Effector memory CD8-positive, alpha-beta T cell (primary cell): ENCODE measurements at regions not wholly inside any gene's neighbourhood (a gene's known extent, or its start where the extent isn't known, plus 50 kb on each side); places are given as distances from the start of the nearest gene placed in this dataset.
"Not testable (repeated sequence)": the region's sequence is repeated elsewhere in the genome, so short reads cannot be mapped to it uniquely, and the experiment has no call there.

Experiments used
- ATAC-seq: fragments of 150-1000 bp; cut with Tn5 transposase; replicated peaks from 2 replicates; pipeline ENCODE4 v1.10.0; 2021; ENCODE audit warnings: mild to moderate bottlenecking, moderate library complexity
- DNase-seq, 3 experiments: peaks; one replicate each; pipeline ENCODE4 v3.0.0; 2021
- H3K27ac Mint-ChIP-seq, 2 donors: one replicate each; pipeline ENCODE4 v1.8.0; 2022; ENCODE audit warnings: mild to moderate bottlenecking in 2 of 2, mixed read lengths in 2 of 2, moderate library complexity in 2 of 2
- H3K27me3 Mint-ChIP-seq, 2 donors: one replicate each; pipeline ENCODE4 v1.8.0; 2022; ENCODE audit warnings: mixed read lengths in 2 of 2
- H3K36me3 Mint-ChIP-seq: one replicate; pipeline ENCODE4 v1.8.0; 2022; ENCODE audit warnings: mild to moderate bottlenecking, moderate library complexity, mixed read lengths; ENCODE audit not compliant: insufficient read depth
- H3K4me1 Mint-ChIP-seq, 2 donors: one replicate each; pipeline ENCODE4 v1.8.0; 2022; ENCODE audit warnings: low read depth in 2 of 2, mixed read lengths in 2 of 2
- H3K4me3 Mint-ChIP-seq, 2 donors: one replicate each; pipeline ENCODE4 v1.8.0; 2022; ENCODE audit warnings: mild to moderate bottlenecking in 2 of 2, mixed read lengths in 2 of 2, moderate library complexity in 2 of 2
- H3K9me3 Mint-ChIP-seq, 2 donors: one replicate each; pipeline ENCODE4 v1.8.0; 2022; ENCODE audit warnings: mixed read lengths in 2 of 2

DNA sequence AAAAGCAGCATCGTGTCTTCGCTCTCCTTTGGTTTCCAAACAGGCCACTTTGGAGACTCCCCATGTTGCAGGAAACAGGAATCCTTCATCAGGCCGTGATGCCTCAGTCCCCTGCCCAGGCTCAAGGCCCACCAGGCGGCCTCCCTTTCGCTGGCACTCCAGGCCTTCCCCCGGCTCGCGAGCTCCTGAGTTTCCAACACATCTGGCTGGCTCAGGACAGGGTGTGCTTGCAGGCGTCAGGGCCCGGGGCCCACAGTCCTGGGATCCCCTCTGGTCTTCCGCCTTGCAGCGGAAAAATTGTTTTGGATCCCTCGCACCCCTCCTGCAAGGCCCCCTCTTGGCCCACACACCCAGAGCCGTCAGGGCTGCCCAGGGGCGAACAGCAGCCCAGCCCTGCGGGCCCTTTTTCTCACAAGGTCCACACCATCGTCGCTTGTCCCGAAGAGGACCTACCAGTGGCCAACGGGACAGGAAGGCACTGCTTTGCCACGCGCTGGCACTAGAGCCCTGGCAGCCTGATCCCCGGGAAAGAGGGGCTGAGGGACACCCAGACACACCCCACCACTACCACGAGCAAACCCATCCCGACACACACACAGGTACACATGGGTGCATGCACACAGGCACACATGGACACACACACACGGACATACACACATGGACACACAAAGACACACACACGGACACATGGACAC, 1930.9 kb upstream of the DEFB115 start:
- DNase-seq (no peak), ATAC-seq (no peak)
- Mint-ChIP-seq H3K4me3 (no peak overlapping the region), H3K27ac (no peak overlapping the region), H3K4me1 (peaks cover 0 to 7% of the 10 kb centered on the region in 2 donors), H3K36me3 (no peaks in the 10 kb centered on the region), H3K27me3 (peaks cover 0 to 7% of the 10 kb centered on the region in 2 donors), H3K9me3 (peaks cover 8 to 31% of the 10 kb centered on the region in 2 donors)

DNA sequence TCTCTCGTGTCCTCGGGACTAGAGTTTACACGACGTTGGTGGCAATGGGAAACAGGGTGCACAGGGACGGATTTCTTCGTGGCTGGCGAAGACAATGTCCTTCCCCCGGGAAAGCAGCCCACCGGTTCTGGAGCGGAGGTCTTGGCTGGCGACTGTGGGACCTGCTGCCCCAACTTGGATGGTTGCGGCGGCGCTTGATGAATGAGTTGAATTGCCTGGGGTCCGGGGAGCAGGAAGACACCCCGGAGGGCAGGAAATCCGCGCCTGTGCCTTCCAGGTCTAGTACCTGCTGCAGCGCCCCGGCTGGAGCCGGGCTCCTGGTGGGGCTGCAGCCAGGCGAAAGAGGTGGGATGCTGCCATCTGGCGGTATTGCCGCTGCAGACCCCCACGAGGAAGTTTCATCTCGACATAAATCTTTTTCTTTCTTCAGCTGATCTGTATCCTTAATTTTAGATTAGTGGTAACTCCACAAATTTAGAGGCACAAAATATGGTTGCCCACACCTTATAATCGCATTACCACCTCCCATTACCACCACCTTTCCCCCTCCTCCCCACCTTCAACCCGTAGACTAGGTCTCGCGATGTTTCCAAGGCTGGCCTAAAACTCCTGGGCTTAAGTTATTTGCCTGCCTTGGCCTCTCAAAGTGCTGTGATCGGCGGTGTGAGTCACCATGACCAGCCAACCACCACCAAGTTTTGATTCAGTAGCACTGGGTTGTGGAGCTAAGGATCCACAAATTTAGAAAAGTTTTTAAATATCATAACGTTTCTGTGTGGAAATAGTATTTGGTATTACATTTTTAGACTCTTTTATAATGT, 1929.7 kb upstream of the DEFB115 start:
- not testable (repeated sequence) for H3K27me3 Mint-ChIP-seq, ATAC-seq, H3K4me1 Mint-ChIP-seq, H3K36me3 Mint-ChIP-seq, H3K27ac Mint-ChIP-seq, H3K4me3 Mint-ChIP-seq
- H3K9me3 Mint-ChIP-seq: peaks cover 11 to 40% of the 10 kb centered on the region in 2 donors
- peak in 1 of 3 experiments; percentile 34 for DNase-seq

DNA sequence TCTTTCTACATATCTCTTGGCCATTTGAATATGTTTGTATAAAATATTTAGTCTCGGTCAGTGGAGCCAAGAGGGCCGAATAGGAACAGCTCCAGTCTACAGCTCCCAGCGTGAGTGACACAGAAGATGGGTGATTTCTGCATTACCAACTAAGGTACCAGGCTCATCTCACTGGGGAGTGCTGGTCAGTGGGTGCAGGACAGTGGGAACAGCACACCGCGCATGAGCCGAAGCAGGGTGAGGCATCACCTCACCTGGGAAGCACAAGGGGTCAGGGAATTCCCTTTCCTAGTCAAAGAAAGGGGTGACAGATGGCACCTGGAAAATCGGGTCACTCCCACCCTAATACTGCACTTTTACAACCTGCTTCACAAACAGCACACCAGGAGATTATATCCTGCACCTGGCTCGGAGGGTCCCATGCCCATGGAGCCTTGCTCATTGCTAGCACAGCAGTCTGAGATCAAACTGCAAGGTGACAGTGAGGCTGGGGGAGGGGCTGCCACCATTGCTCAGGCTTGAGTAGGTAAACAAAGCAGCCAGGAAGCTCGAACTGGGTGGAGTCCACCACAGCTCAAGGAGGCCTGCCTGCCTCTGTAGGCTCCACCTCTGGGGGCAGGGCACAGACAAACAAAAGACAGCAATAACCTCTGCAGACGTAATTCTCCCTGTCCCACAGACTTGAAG, 1926.9 kb upstream of the DEFB115 start:
- not testable (repeated sequence) for H3K4me1 Mint-ChIP-seq, ATAC-seq, H3K36me3 Mint-ChIP-seq, H3K27ac Mint-ChIP-seq, H3K4me3 Mint-ChIP-seq, DNase-seq, H3K27me3 Mint-ChIP-seq
- peaks cover 20 to 46% of the 10 kb centered on the region in 2 donors for H3K9me3 Mint-ChIP-seq

DNA sequence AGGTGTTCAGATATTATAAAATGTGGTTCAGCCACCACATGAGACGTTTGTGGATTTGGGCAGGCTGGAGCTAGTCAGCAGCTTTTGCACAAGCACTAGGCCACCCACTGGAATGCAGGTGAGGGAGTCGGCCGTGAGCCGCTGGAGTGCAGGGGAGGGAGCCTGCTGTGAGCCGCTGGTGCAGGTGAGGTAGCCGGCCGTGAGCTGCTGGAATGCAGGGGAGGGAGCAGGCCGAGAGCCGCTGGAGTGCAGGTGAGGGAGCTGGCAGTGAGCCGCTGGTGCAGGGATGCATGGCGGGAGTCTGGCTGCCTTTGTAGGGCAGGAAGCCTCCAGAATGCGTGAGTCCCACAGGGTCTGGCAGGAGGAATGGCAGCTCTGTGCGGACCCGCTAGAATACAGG, 1907.6 kb upstream of the DEFB115 start:
- H3K27me3 Mint-ChIP-seq: no peaks in the 10 kb centered on the region
- H3K9me3 Mint-ChIP-seq: peaks cover 5 to 23% of the 10 kb centered on the region in 2 donors
- no peaks in the 10 kb centered on the region for H3K4me1 Mint-ChIP-seq
- ATAC-seq: no peak
- DNase-seq: no peak
- H3K36me3 Mint-ChIP-seq: no peaks in the 10 kb centered on the region
- no peak overlapping the region for H3K27ac Mint-ChIP-seq
- H3K4me3 Mint-ChIP-seq: no peak overlapping the region

- not testable (repeated sequence) for H3K27me3 Mint-ChIP-seq, H3K4me3 Mint-ChIP-seq, H3K4me1 Mint-ChIP-seq, H3K27ac Mint-ChIP-seq, DNase-seq, H3K9me3 Mint-ChIP-seq, H3K36me3 Mint-ChIP-seq, ATAC-seq
Measured at GRCh38 chr20:29375937-29376336, 1881.5 kb upstream of the DEFB115 start.

GRCh38 chr20:29392853-29393252, 1864.6 kb upstream of the DEFB115 start:
- H3K4me3 Mint-ChIP-seq, H3K27me3 Mint-ChIP-seq, ATAC-seq, H3K36me3 Mint-ChIP-seq, H3K4me1 Mint-ChIP-seq, H3K27ac Mint-ChIP-seq, DNase-seq: not testable (repeated sequence)
- H3K9me3 Mint-ChIP-seq: peaks cover 6 to 29% of the 10 kb centered on the region in 2 donors

GRCh38 chr20:29408034-29408695, 1849.3 kb upstream of the DEFB115 start:
- Mint-ChIP-seq H3K4me3 (no peak overlapping the region), H3K36me3 (no peaks in the 10 kb centered on the region), H3K27me3 (peaks cover 0 to 33% of the 10 kb centered on the region in 2 donors), H3K27ac (no peak overlapping the region), H3K4me1 (no peaks in the 10 kb centered on the region), H3K9me3 (peaks cover 12 to 44% of the 10 kb centered on the region in 2 donors)
- no peak for ATAC-seq
- no peak for DNase-seq

- peaks cover 12 to 49% of the 10 kb centered on the region in 2 donors for H3K9me3 Mint-ChIP-seq
- not testable (repeated sequence) for H3K36me3 Mint-ChIP-seq, ATAC-seq, H3K4me1 Mint-ChIP-seq, H3K4me3 Mint-ChIP-seq, H3K27ac Mint-ChIP-seq, DNase-seq
- H3K27me3 Mint-ChIP-seq: peaks cover 0 to 33% of the 10 kb centered on the region in 2 donors
Measured at GRCh38 chr20:29408707-29409106, 1848.8 kb upstream of the DEFB115 start.

DNA sequence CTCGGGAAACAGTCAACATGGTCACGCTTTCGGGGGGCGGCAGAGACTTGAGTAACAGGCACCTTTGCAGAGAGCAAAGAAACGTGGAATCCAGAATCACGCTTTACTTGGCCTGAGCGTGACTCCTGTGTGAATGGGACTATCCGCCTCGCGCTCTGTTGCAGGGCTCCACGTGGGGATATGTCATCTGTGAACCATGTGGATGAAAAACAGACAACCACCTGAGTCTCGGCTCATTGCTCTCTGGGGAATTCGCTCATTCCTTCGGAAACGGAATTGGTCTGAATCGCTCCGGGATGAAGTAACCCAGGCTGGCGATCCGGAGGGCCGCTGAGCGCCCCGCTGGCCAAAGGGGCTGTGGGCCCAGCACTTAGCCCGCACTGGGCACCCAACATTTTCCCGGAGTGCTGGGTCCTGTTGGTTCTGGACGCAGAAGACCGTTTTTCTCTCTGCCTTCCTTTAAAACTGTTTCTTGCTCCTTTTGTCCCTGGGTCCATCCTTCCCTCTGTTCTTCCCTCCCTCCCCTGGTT, 1848.2 kb upstream of the DEFB115 start:
- Mint-ChIP-seq H3K9me3 (peaks cover 12 to 50% of the 10 kb centered on the region in 2 donors), H3K27me3 (peaks cover 0 to 33% of the 10 kb centered on the region in 2 donors), H3K4me3 (peak overlapping the region in 1 of 2 donors; percentile 39)
- H3K27ac Mint-ChIP-seq, H3K4me1 Mint-ChIP-seq, H3K36me3 Mint-ChIP-seq, DNase-seq, ATAC-seq: not testable (repeated sequence)

- ATAC-seq: no peak
- DNase-seq: no peak
- Mint-ChIP-seq H3K27ac (no peak overlapping the region), H3K9me3 (peaks cover 9 to 44% of the 10 kb centered on the region in 2 donors), H3K36me3 (no peaks in the 10 kb centered on the region), H3K27me3 (peaks cover 0 to 27% of the 10 kb centered on the region in 2 donors), H3K4me1 (no peaks in the 10 kb centered on the region), H3K4me3 (peak overlapping the region in 1 of 2 donors; percentile 39)
Measured at GRCh38 chr20:29409833-29410805, 1847.3 kb upstream of the DEFB115 start.

- DNase-seq (no peak), ATAC-seq (no peak)
- Mint-ChIP-seq H3K36me3 (no peaks in the 10 kb centered on the region), H3K9me3 (peaks cover 9 to 44% of the 10 kb centered on the region in 2 donors), H3K27me3 (peaks cover 0 to 27% of the 10 kb centered on the region in 2 donors), H3K4me1 (no peaks in the 10 kb centered on the region), H3K4me3 (peak overlapping the region in 1 of 2 donors; percentile 21), H3K27ac (no peak overlapping the region)
Measured at GRCh38 chr20:29410806-29411457, 1846.5 kb upstream of the DEFB115 start.

DNA sequence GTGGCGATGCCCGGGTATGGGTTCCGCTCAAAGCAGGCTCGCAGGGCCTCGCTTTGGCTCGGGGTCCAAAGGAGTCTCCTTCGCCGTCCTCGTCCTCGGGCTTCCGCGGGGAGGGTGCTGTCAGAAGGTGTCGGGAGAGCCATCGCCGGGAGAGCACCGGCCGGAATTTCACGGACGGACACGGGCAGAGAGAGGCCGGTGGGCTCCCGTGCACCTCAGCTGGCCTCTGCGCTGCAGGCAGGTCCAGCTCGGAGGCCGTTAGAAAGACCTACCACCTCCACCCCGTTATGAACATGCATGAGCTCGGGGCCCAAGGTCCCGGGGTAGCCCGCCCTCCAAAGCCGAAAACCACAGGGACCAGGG, 1846.0 kb upstream of the DEFB115 start:
- peaks cover 9 to 49% of the 10 kb centered on the region in 2 donors for H3K9me3 Mint-ChIP-seq
- H3K4me3 Mint-ChIP-seq: peak overlapping the region in 1 of 2 donors; percentile 21
- peaks cover 0 to 27% of the 10 kb centered on the region in 2 donors for H3K27me3 Mint-ChIP-seq
- ATAC-seq, H3K27ac Mint-ChIP-seq, DNase-seq, H3K4me1 Mint-ChIP-seq, H3K36me3 Mint-ChIP-seq: not testable (repeated sequence)
